HFF-Myc (cell line): ENCODE measurements at regions not wholly inside any gene's neighbourhood (a gene's known extent, or its start where the extent isn't known, plus 50 kb on each side); places are given as distances from the start of the nearest gene placed in this dataset.
"Not testable (repeated sequence)": the region's sequence is repeated elsewhere in the genome, so short reads cannot be mapped to it uniquely, and the experiment has no call there.

Experiments
- DNase-seq: peaks from one replicate; pipeline ENCODE4 v3.0.0-alpha.2; 2011; ENCODE audit warnings: low read depth; ENCODE audit errors: extremely low read depth
- H3K4me3 ChIP-seq: replicated peaks from 2 replicates; pipeline ENCODE4 v1.5.1; 2011; ENCODE audit warnings: low read depth, mild to moderate bottlenecking, control low read depth, low read length
- CTCF ChIP-seq: IDR thresholded peaks from 2 replicates; pipeline ENCODE4 v1.5.1; 2012; ENCODE audit warnings: mild to moderate bottlenecking, low read depth, low read length, control low read depth; ENCODE audit errors: missing control alignments

GRCh38 chr2:40700231-40700954 lies 248.5 kb upstream of the SLC8A1 start:
- DNase-seq, result no peak
- TF ChIP-seq CTCF, result no peak
- H3K4me3 ChIP-seq, result no peak overlapping the region

DNA sequence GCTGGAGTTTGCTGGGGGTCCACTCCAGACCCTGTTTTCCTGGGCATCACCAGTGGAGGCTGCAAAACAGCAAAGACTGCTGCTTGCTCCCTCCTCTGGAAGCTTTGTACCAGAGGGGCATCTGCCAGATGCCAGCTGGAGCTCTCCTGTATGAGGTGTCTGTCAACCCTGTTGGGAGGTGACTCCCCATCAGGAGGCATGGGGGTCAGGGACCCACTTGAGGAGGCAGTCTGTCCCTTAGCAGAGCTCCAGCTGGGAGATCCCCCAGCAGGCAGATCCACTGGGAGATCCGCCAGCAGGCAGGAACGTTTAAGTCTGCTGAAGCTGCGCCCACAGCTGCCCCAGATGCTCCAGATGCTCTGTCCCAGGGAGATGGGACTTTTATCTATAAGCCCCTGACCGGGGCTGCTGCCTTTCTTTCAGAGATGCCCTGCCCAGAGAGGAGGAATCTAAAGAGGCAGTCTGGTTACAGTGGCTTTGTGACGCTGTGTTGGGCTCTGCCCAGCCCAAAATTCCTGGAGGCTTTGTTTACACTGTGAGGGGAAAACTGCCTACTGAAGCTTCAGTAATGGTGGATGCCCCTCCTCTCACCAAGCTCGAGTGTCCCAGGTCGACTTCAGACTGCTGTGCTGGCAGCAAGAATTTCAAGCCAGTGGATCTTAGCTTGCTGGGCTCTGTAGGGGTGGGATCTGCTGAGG lies 260.5 kb upstream of the SLC8A1 start:
- H3K4me3 ChIP-seq, DNase-seq: not testable (repeated sequence)

DNA sequence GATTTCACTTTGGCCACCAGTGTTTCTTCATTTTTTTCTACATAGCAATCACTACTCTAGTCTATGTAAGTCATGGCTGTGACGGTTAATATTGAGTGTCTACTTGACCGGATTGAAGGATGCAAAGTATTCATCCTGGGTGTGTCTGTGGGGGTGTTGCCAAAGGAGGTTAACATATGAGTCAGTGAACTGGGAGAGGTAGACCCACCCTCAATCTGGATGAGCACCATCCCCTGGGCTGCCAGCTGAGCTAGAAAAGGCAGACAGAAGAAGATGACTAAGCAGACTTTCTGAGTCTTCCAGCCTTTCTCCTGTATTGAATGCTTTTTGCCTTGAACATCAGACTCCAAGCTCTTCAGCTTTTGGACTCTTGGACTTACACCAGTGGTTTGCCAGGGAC lies 265.0 kb upstream of the SLC8A1 start:
- no peak for TF ChIP-seq CTCF
- no peak overlapping the region for H3K4me3 ChIP-seq
- DNase-seq, result peak; percentile 19

- H3K4me3 ChIP-seq, result no peak overlapping the region
- DNase-seq, result no peak
- TF ChIP-seq CTCF, result no peak
These were observed 267.5 kb upstream of the SLC8A1 start for GRCh38 chr2:40719414-40719813.

- TF ChIP-seq CTCF, result no peak
- H3K4me3 ChIP-seq, result no peak overlapping the region
- DNase-seq, result peak; percentile 9
These were observed 269.7 kb upstream of the SLC8A1 start for GRCh38 chr2:40721595-40721994.

DNA sequence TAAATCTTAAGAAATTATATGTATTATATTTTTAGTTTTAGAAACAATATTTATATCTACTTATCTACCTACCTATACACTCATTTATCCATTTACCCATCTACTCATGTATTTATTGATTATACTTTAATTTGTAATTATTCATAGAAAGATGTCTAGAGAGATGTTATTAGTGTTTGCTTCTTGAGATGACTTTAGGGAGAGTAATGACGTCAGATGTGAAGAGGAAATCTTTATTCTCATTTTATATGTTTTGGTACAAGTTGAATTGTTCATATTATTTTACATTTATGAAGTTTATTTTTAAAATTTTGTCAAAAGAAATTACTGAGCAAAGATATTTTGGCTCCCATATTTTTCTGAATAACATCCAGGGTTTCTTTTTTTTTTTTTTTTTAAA lies 271.3 kb upstream of the SLC8A1 start:
- TF ChIP-seq CTCF, result no peak
- no peak overlapping the region for H3K4me3 ChIP-seq
- no peak for DNase-seq

GRCh38 chr2:40725040-40725439 lies 273.1 kb upstream of the SLC8A1 start:
- no peak for TF ChIP-seq CTCF
- H3K4me3 ChIP-seq, result no peak overlapping the region
- no peak for DNase-seq
